HUDEP-2 (cell line): ENCODE measurements at regions not wholly inside any gene's neighbourhood (a gene's known extent, or its start where the extent isn't known, plus 50 kb on each side); places are given as distances from the start of the nearest gene placed in this dataset.

Source experiments
- DNase-seq, 76 experiments: peaks; one replicate each; lab custom pipeline; 2025; ENCODE audit not compliant: unreplicated experiment in 76 of 76; lab: John Stamatoyannopoulos, UW

DNA sequence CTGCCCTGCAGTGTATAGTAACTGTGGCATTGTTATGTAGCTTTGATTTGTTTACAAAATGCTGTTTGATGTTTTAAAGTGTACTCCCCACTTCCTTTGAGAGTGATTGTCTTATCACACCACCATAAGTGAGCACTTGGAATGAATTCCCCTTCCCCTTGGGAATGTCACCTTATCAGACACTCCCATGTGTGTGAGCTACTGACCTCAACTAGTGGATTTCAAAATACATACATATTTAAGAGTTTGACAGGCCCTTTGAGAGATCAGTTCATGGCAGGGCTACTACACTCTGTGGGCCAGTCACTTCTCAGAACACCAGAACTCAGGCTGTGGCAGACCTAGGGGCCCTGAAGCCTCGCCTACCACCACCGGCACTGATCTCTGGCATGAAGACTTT lies 547.6 kb downstream of the NR2F2 start:
- no peak for DNase-seq

DNA sequence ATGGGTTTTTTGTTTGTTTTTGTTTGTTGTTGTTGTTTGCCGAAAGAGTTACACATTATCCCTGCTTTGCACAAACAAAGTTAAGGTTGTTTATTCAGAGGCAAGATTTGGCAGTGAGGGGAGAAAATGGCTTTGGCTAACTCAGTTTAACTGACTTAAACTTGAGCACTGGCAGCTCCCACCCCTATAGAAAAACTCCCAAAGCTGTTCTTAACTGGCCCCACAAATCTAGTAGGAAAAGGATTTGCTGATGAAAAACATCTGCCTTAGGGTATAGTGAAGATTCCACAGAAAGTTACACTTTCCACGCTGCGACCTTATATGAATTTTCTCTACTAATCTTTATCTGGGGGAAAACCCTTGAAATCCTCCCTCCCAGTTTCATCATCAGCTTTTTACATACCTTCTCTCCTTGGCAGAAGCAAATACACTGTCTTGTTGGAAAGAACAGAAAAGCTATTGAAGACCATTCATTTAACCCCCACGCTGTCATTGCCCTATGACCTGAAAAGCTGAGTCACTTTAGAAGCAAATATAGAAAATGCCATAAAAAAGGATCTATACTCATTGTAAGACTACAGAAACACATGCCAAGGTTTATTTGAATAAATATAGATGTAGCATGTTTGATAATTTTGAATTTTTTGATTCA lies 551.7 kb downstream of the NR2F2 start:
- DNase-seq: no peak

DNA sequence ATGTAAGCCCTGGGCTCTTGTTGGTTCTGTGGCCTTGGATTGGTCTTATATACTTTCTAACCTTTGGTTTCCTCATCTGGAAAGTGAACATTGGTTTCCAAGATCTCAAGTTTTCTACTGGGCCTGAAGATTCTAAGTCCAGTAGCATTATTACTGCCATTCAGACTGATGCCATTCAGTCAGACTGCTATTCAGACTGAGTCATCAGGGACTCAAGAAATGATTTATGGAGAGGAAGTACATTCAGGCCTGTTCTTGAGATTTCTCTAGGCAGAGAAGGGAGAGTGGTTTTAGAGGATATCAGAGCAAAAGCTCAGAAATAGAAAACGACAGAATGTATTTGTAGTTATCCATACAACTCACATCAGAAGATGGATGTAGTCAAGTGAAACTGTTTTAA lies 557.2 kb downstream of the NR2F2 start:
- no peak for DNase-seq

- no peak for DNase-seq
These were observed 558.3 kb downstream of the NR2F2 start for GRCh38 chr15:96888764-96889163.

- DNase-seq: peak in 3 of 76 experiments; percentile 1 to 5 (median 3)
These were observed 559.4 kb downstream of the NR2F2 start for GRCh38 chr15:96889734-96890480.

- DNase-seq: no peak
These were observed 560.5 kb downstream of the NR2F2 start for GRCh38 chr15:96891046-96891445.

DNA sequence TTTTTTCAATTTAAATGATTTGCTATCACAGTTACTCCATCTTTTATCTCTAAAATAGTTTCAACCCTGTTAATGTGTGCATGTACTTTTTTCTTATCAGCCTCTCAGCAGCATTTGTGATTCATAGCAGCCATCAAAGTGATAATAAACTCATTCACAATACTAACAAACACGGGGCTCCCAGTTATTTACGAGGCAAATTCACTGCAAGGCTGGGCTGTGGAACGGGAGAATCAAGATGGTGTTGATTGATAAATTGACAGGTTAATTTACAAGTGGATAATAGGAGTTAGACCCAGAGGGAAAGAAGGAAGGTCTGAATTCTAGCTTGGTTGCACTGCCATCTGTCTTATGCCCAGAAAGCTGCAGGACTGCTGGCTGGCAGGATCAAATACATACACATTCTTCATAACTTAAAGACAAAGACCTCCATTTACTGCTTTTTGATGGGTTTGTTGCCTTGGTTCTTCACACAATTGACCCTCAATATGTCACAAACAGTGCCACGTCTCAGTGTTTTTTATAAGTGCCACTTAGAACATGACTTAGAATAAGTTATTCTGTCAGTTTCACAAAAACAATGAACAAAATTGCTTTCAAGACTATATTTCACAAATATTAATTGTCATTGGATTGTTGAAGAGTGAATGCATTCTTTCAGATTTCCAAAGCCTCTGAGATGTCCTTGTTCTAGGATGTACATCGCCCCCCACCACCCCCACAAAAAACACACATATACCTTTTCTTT lies 562.8 kb downstream of the NR2F2 start:
- peak in 18 of 76 experiments; percentile 4 to 78 (median 36) for DNase-seq

GRCh38 chr15:96894659-96895058 lies 564.2 kb downstream of the NR2F2 start:
- DNase-seq: no peak

GRCh38 chr15:96896766-96897165 lies 566.3 kb downstream of the NR2F2 start:
- peak in 16 of 76 experiments; percentile 4 to 64 (median 32) for DNase-seq

DNA sequence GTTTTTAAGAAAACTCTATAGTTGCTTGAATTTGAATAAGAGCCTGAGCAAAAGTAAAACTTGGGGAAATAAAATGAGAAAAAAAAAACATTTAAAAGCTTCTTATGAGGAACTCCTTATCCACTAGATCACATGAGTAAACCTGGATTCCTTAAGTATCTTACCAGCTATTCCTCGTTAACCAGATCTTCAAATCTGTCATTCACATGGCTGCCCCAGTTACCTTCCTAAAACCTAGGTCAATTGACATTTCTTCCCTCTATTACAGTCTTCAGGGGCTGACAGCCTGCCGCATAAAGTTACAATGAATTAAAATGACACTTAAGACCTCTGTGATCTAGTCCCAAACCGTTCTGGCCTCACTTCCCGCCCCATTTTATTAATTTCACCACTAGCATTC lies 583.6 kb downstream of the NR2F2 start:
- no peak for DNase-seq

DNA sequence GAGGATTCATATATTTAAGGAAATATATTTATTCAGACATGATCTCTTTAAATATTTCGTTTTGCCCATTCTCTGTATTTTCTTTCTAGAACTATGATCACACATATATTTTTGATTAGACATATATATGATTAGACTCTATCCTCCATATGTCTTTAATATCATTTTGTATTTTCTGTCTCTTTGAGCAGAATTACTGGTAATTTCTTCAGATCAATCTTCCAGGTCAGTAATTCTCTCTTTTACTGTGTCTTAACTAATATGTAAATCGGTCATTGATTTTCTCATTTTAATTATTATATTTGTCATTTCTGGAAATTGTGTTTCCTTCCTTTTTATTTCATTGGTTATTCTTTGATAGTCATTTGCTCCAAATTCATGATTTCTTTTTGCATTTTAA lies 586.2 kb downstream of the NR2F2 start:
- no peak for DNase-seq

GRCh38 chr15:96924570-96924969 lies 594.1 kb downstream of the NR2F2 start:
- DNase-seq: peak in 12 of 76 experiments; percentile 5 to 78 (median 31)

DNA sequence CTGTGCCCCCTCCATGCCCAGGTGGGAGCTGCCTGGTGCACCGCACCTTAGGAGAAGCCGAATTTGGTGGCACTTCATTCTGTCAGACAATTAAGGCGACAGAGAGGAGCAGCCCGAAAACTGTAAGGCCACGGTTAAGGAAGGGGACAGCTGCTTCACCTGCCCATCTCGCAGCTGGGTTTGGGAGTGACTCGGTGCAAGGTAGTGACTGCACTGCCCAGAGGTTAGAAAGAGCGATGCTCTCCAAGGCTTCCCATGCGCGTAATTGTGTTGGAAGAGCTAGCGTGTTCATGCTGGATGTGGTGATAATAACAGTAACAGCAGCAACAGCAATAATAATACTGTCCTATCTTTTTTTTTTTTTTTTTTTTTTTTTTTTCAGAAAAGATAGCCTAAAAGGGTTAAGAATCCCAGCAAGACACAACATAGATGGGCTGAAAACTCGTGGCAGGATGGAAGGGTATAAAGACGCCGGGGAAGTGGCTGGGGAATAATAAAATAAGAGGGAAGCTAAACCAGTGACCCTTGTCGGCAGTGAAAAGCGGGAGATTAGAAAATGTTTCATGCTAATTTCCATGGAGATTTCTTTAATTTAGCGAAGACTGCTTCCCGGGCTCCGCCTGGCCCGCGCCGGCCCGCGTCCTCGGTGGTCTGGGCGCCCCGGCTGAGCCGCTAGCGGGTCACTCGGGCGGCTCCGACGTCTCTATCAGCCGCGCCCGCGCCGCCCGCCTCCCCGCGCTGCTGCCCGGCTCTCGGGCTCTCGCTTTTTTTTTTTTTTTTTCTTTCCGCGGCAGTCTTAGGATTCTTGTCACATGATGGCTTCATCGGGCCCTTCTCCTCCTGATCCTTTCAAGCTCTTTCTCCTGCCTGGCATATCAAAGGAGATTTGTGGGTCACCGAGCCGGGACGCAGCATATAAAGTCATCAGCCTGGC lies 617.1 kb downstream of the NR2F2 start:
- no peak for DNase-seq

- no peak for DNase-seq
These were observed 618.5 kb downstream of the NR2F2 start for GRCh38 chr15:96948981-96949380.

- no peak for DNase-seq
These were observed 628.2 kb downstream of the NR2F2 start for GRCh38 chr15:96958721-96959120.

DNA sequence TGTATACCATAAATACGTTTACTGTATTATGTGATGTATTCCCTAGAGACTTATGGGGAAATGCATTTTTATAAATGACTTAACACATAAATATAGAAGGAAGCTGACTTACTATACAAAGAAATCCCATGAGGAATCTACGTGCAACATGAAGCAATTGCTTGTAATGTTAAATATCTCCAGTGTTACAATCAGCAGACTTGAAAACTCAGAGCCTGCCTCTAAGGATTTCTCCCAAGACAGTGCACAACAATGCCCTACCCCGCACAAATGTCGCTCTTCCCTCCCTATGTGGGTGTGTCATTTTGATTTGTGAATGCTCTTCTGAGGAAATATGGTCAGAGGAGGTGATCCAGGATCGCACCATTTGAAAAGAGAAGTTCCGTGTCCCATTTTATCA lies 629.0 kb downstream of the NR2F2 start:
- DNase-seq: no peak

- DNase-seq: no peak
These were observed 630.4 kb downstream of the NR2F2 start for GRCh38 chr15:96960711-96961480.

DNA sequence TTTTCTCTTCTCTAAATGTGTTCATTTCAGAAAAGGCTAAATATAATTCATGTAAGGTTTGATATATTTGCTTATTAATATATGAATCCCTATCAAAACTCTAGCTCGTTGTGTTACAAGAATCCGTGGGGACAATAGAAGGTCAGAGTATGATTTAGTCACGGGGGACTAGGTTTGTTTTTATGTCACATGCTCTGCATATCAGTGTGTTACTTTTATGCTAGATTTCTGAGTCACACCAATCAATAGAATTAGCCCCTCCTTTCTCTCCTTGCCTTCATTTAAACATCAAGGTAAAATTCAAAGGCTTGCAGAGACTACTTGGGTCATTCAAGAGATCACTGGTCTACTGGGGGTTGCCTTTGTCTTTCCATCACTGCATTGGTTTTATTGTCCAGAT lies 636.1 kb downstream of the NR2F2 start:
- DNase-seq: no peak

- DNase-seq: no peak
These were observed 639.5 kb downstream of the NR2F2 start for GRCh38 chr15:96969732-96970710.
